GM19468 (cell line): ENCODE measurements at regions not wholly inside any gene's neighbourhood (a gene's known extent, or its start where the extent isn't known, plus 50 kb on each side); places are given as distances from the start of the nearest gene placed in this dataset.
A peak's percentile ranks its signal among the peaks of the same experiment; 100 is the strongest.

Experiments
- ATAC-seq: cut with Tn5 transposase; IDR thresholded peaks from one replicate; pipeline ENCODE4 v1.9.1; 2021; ENCODE audit warnings: mild to moderate bottlenecking, moderate library complexity, moderate number of reproducible peaks; ENCODE audit not compliant: unreplicated experiment; ENCODE audit errors: extremely low read depth

DNA sequence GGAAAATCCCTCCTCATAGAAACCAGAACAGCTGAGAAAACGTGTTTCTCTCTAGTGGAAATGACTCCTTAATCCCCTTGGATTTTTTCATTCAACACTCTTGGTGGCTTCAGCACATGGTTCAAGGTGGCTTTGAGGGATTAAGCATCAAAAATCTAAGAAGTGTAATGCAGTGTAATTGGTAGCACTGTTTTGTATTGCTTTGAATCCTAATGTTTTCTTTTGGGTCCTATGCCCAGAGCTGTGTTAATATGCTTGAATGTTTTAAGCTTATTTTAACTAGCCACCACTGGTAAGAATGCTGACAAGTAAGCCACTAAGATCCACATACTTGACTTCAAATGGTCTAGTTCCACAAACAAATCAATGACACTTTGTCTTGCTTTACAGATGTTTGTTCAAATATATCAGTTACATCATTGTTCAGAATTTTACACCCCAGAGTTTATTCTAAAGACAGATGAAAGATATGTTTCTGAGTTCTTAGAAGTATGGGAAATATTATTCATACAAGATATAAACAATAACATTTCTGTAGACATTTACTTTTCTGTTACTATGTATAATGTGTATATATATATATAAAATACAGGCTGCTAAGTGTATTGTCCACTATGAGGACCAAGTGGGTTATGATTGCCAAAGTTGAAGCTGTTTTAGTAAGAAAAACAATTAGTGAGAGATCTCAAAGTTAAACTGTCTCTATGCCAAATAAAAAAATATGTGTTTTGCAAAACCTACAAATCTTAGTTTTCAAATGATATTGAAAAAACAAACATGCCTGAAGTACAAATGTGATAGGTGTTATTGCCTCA is 220.8 kb downstream of the OGFRL1 start:
- ATAC-seq = no peak

DNA sequence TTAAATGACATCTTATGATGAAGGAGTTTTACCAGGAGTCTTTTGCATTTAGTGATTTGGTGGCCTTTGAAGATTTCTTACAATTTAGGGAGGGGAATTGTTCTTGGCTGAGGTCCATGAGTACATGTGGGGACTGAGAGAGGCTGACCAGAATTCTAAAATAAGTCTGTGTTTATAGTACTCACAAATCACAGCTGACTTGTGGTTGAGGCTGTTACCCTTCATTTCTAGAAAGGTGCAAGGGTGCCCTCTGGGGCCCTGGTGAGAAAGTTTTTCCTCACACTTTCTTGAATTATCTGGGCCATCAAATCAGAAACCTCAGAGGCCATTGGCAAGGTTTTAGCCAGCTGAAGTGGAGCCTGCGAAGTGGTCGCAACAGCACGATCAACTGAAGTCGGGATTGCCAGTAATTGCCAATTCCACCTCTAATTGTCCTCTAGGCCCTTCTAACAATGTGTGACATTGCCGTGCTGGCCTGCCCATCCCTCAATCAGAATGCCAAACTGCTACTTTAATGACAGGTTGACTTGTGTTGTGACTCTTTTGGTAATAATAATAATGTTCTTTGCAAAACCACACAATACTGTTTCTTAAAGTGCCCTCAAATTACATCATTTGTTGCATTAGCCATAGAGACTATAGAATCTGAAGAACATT is 221.6 kb downstream of the OGFRL1 start:
- peak; percentile 47 for ATAC-seq

GRCh38 chr6:71510856-71511255 is 222.2 kb downstream of the OGFRL1 start:
- ATAC-seq = no peak

DNA sequence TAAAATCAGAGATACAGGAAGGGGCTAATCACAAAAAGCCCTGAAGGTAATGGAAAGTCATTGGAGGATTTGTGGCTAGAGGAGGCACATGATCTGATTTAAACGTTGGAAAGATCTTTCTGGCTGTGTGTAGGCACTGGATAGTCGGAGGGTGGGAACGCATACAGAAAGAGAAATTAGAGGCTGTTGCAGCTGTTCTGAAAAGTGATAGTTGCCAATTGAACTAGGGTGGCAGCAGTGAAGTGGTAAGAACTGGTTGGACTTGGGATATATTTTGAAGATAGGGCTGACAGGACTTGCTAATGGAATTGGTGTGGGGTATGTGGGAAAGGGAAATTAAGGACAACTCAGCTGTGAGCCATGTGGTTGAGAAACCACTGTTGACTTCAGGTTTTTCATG is 223.6 kb downstream of the OGFRL1 start:
- ATAC-seq = no peak

- ATAC-seq = no peak
Measured at GRCh38 chr6:71513036-71513435, 224.4 kb downstream of the OGFRL1 start.

DNA sequence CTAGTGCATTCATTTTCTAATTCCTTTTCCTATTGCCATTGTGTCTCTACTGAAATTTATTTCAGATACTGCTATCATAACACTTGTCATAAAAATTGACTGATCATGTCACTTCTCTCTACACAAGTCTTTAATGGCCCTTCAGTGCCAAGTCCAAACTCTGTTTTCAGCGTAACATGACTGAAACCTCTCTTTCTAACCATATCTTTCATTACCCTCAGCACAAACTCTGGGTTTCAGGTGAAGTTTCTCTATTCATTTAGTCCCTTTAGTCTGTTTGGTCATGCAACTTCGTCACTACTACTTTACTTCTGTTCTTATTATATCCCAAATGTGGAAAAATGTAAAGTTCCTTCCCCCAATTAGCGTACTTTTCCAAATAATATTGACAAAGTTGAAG is 234.9 kb downstream of the OGFRL1 start:
- ATAC-seq = no peak

DNA sequence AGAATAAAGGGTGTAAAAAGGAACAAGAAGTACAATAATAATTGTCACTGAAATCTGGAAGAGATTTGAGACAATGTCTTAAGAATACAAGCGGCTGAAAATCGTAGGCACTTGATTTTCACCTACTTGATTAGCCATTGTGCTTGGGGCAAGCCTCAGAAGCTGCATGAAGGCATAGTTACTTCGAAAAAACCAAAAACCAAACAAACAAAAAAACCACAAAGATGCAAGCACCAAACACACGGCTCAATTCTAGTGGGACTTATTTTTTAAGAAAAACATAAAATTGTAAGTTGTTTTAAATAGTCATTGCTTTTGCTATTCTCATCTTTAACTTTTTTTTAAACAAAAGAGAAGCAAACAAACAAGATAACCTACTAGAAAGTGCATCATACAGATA is 235.6 kb downstream of the OGFRL1 start:
- no peak for ATAC-seq

GRCh38 chr6:71527886-71528285 is 239.3 kb downstream of the OGFRL1 start:
- no peak for ATAC-seq

GRCh38 chr6:71529026-71529425 is 240.4 kb downstream of the OGFRL1 start:
- ATAC-seq = no peak

DNA sequence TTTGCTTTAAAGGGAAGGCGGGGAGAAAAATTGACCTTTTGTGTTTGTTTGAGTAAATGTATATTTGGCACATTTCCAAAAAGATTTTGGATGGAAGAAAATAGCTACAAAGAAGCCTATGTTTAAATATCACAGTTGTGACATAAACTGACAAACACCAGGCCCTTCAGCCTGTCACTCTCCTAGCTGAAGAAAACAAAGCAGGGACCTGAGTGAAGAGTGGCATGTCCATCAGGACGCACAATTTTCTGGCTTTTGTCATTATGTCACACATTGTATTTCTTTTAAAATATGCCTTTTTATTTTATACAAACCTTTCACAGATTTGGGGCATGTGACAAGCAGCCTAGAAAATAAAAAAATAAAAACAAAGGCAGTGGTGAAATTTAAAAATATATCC is 241.2 kb downstream of the OGFRL1 start:
- no peak for ATAC-seq

- ATAC-seq = no peak
Measured at GRCh38 chr6:71531006-71531405, 242.4 kb downstream of the OGFRL1 start.

DNA sequence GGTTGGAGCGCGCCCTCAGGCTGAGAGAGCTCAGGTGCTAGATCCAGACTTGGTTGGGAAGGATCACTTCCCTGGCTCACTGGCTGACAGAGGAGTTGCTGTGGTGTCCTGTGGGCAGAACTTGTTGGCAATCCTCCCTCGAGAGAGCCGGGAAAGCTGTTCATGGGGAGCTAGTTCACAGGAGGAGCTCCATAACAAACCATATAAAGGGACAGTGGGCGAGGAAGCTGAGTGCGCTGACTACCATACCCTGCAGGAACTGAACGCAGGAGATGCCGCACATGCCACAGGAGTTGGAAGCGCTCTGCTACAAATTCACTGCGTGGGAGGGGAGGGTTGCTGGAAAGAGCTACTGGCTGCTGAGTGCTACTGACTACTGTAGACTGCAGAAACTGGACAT is 243.2 kb downstream of the OGFRL1 start:
- ATAC-seq = no peak

DNA sequence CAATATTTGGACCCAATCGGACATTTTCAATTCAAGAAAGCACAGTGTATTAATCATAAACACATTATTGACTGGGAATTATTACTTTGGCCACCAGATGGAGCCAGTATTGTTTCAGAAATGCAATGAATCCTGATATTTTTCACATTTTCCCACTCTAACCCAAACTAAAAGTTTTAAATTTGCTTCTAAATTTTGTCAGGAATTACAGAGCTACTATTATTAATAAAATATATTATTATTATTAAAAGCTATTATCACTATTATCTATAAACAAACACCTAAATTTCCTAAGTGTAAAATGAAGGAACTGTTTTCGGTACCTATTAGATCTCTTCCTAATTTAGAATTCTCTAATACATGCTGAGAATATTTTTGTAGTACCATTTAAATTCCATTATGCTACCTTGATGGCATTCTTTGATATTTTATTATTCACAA is 245.3 kb downstream of the OGFRL1 start:
- ATAC-seq = no peak

- no peak for ATAC-seq
Measured at GRCh38 chr6:71534921-71535320, 246.3 kb downstream of the OGFRL1 start.

GRCh38 chr6:71537717-71538116 is 249.1 kb downstream of the OGFRL1 start:
- ATAC-seq = no peak

- no peak for ATAC-seq
Measured at GRCh38 chr6:71544028-71544427, 255.4 kb downstream of the OGFRL1 start.

GRCh38 chr6:71544906-71545305 is 256.3 kb downstream of the OGFRL1 start:
- ATAC-seq = no peak

DNA sequence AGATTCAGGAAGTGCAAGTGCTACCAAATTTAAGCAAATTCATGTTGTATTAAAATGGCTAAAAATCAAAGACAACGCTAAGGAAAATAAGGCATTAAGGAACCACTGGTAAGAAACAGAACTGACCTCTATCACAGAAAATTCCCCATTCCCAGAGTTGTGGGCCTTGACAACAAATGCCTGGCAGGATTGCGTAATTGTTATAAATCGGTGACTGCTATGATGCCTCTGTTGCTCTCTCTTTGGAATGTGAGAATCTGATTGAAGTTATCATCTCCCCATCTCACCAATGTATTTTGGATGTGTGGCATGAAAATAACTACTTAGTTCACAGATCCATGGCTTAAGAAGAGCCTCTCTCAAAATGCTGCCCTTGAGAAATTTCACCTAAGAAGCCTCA is 257.3 kb downstream of the OGFRL1 start:
- no peak for ATAC-seq

DNA sequence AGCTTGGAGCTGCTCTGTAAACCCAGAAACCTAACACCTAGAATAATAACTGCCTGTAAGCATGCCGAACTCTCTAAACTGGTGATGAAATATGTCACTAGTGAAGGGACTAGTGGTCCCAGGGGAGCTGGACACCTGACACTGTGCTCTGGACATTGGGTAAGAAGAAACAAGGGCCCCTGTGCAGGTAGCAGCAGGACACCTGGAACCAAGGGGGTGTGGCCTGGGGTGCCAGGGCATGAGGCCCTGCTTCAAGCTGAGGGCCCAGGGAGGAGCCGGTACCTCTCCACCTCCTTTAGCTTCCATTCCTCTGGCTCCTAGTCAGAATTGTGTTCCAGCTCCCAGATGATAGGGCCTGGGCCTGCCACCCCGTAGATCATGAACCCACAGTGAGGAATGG is 263.2 kb downstream of the OGFRL1 start:
- ATAC-seq = no peak

- ATAC-seq = no peak
Measured at GRCh38 chr6:71556141-71556540, 267.5 kb downstream of the OGFRL1 start.

GRCh38 chr6:71558974-71559373 is 270.4 kb downstream of the OGFRL1 start:
- no peak for ATAC-seq

DNA sequence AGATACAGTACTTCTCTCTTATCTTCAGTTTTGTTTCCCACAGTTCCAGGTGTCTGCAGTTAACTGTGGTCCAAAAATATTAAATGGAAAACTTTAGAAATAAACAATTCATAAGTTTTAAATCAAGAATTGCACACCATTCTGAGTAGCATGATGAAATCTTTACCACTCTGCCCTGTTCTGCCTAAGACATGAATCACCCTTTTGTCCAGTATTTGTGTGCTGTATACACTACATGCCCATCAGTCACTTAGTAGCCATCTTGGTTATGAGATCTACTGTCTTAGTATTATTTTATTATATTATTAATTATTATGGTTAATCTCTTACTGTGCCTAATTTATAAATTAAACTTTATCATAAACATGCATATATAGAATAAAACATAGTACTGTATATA is 279.0 kb downstream of the OGFRL1 start:
- no peak for ATAC-seq
